ENCODE measurements at regions not wholly inside any gene's neighbourhood (a gene's known extent, or its start where the extent isn't known, plus 50 kb on each side); places are given as distances from the start of the nearest gene placed in this dataset.

- H3K27me3 ChIP-seq (replicated peaks; ENCODE audit: insufficient read depth): no peaks in the 10 kb centered on the region
- 88% methylated on average over 26 of the region's 29 CpGs for WGBS
- intact Hi-C loops (cut with DNase I): no loop called here
- no peak overlapping the region for H3K27ac ChIP-seq
- peaks cover under 1% of the 10 kb centered on the region for H3K4me1 ChIP-seq (replicated peaks)
- TF ChIP-seq POLR2AphosphoS5 (IDR thresholded peaks at IDR 0.05): no peak
- no peak for TF ChIP-seq CTCF (IDR thresholded peaks at IDR 0.05)
- no peak for TF ChIP-seq POLR2A (IDR thresholded peaks at IDR 0.05)
- no peaks in the 10 kb centered on the region for H3K9me3 ChIP-seq
- no peak overlapping the region for H3K4me3 ChIP-seq
- DNase-seq (ENCODE audit: low spot score): no peak
- H3K36me3 ChIP-seq: no peaks in the 10 kb centered on the region
Measured at GRCh38 chr7:347644-348479, 57.9 kb downstream of the FOXL3 start.

GRCh38 chr7:348480-348844, 58.5 kb downstream of the FOXL3 start:
- intact Hi-C loops (cut with DNase I): no loop called here
- no peaks in the 10 kb centered on the region for H3K9me3 ChIP-seq
- no peak for TF ChIP-seq CTCF (IDR thresholded peaks at IDR 0.05)
- TF ChIP-seq POLR2AphosphoS5 (IDR thresholded peaks at IDR 0.05): no peak
- no peak for TF ChIP-seq POLR2A (IDR thresholded peaks at IDR 0.05)
- WGBS: 93% methylated on average over 11 of the region's 11 CpGs
- H3K4me1 ChIP-seq (replicated peaks): no peaks in the 10 kb centered on the region
- no peak overlapping the region for H3K4me3 ChIP-seq
- H3K27me3 ChIP-seq (replicated peaks; ENCODE audit: insufficient read depth): no peaks in the 10 kb centered on the region
- no peaks in the 10 kb centered on the region for H3K36me3 ChIP-seq
- DNase-seq (ENCODE audit: low spot score): no peak
- no peak overlapping the region for H3K27ac ChIP-seq

GRCh38 chr7:348962-349743, 59.2 kb downstream of the FOXL3 start:
- Histone ChIP-seq H3K4me1 (replicated peaks) (no peaks in the 10 kb centered on the region), H3K9me3 (no peaks in the 10 kb centered on the region), H3K4me3 (no peak overlapping the region), H3K27me3 (replicated peaks; ENCODE audit: insufficient read depth) (no peaks in the 10 kb centered on the region), H3K36me3 (no peaks in the 10 kb centered on the region), H3K27ac (no peak overlapping the region)
- DNase-seq (ENCODE audit: low spot score): no peak
- no peak for TF ChIP-seq CTCF (IDR thresholded peaks at IDR 0.05)
- TF ChIP-seq POLR2A (IDR thresholded peaks at IDR 0.05): no peak
- TF ChIP-seq POLR2AphosphoS5 (IDR thresholded peaks at IDR 0.05): no peak
- intact Hi-C loops (cut with DNase I): no loop called here
- 55% methylated on average over 34 of the region's 34 CpGs for WGBS

- TF ChIP-seq POLR2AphosphoS5 (IDR thresholded peaks at IDR 0.05): peak; percentile 5
- no peak for TF ChIP-seq POLR2A (IDR thresholded peaks at IDR 0.05)
- no peak for TF ChIP-seq CTCF (IDR thresholded peaks at IDR 0.05)
- WGBS: 84% methylated on average over 20 of the region's 20 CpGs
- H3K4me1 ChIP-seq (replicated peaks): no peaks in the 10 kb centered on the region
- no peaks in the 10 kb centered on the region for H3K36me3 ChIP-seq
- H3K4me3 ChIP-seq: no peak overlapping the region
- intact Hi-C loops (cut with DNase I): no loop called here
- no peaks in the 10 kb centered on the region for H3K9me3 ChIP-seq
- H3K27me3 ChIP-seq (replicated peaks; ENCODE audit: insufficient read depth): no peaks in the 10 kb centered on the region
- H3K27ac ChIP-seq: no peak overlapping the region
- no peak for DNase-seq (ENCODE audit: low spot score)
Measured at GRCh38 chr7:351256-351655, 61.3 kb downstream of the FOXL3 start.

Measured in prostate gland (tissue), 2 donors.